Cardiac muscle cell (in vitro differentiated cells and primary cell): ENCODE measurements at regions not wholly inside any gene's neighbourhood (a gene's known extent, or its start where the extent isn't known, plus 50 kb on each side); places are given as distances from the start of the nearest gene placed in this dataset.
"Not testable (repeated sequence)": the region's sequence is repeated elsewhere in the genome, so short reads cannot be mapped to it uniquely, and the experiment has no call there.

ENCODE experiments used
- DNase-seq, 2 donors: peaks; one replicate each; pipeline versions ENCODE4 v3.0.0 to v3.0.0-alpha.2; 2010 to 2017; ENCODE audit warnings: low read depth in 1 of 2, low spot score in 1 of 2
- H3K27ac ChIP-seq: fragments of 200-600 bp; sonication (generic); 2 replicates; pipeline ENCODE4 v1.5.1; 2016
- H3K27me3 ChIP-seq: fragments of 200-600 bp; sonication (generic); 2 replicates; pipeline ENCODE4 v1.6.0; 2016; ENCODE audit warnings: control low read depth
- H3K36me3 ChIP-seq: fragments of 200-600 bp; sonication (generic); 2 replicates; pipeline ENCODE4 v1.5.1; 2016; ENCODE audit warnings: control low read depth
- H3K4me1 ChIP-seq: fragments of 200-600 bp; sonication (generic); 2 replicates; pipeline ENCODE4 v1.8.1; 2017; ENCODE audit warnings: low read depth, mild to moderate bottlenecking, mixed run types
- H3K4me3 ChIP-seq: fragments of 200-600 bp; sonication (generic); 2 replicates; pipeline ENCODE4 v1.5.1; 2016; ENCODE audit warnings: mild to moderate bottlenecking
- H3K9me3 ChIP-seq: fragments of 200-600 bp; sonication (generic); 2 replicates; pipeline ENCODE4 v1.5.1; 2017; ENCODE audit warnings: low read depth, mild to moderate bottlenecking, control low read depth
- CTCF ChIP-seq: IDR thresholded peaks from 2 replicates; pipeline ENCODE4 v1.5.1; 2012; ENCODE audit warnings: low read depth, mild to moderate bottlenecking, low read length

GRCh38 chr21:15127437-15127836 lies 62.6 kb upstream of the NRIP1 start:
- DNase-seq: no peak
- peaks cover 4% of the 10 kb centered on the region for H3K4me1 ChIP-seq
- H3K27me3 ChIP-seq: no peaks in the 10 kb centered on the region
- no peaks in the 10 kb centered on the region for H3K36me3 ChIP-seq
- H3K27ac ChIP-seq: no peak overlapping the region
- H3K4me3 ChIP-seq: no peak overlapping the region
- no peaks in the 10 kb centered on the region for H3K9me3 ChIP-seq
- no peak for TF ChIP-seq CTCF

- no peak for DNase-seq
- Histone ChIP-seq H3K27me3 (no peaks in the 10 kb centered on the region), H3K27ac (no peak overlapping the region), H3K36me3 (no peaks in the 10 kb centered on the region), H3K4me3 (no peak overlapping the region), H3K4me1 (peaks cover 4% of the 10 kb centered on the region), H3K9me3 (no peaks in the 10 kb centered on the region)
- no peak for TF ChIP-seq CTCF
Observed at GRCh38 chr21:15128267-15128666, 63.5 kb upstream of the NRIP1 start.

GRCh38 chr21:15128714-15129113 lies 63.9 kb upstream of the NRIP1 start:
- not testable (repeated sequence) for DNase-seq, H3K9me3 ChIP-seq, H3K27ac ChIP-seq, H3K4me3 ChIP-seq, H3K36me3 ChIP-seq, H3K27me3 ChIP-seq, H3K4me1 ChIP-seq

- DNase-seq: no peak
- Histone ChIP-seq H3K4me3 (no peak overlapping the region), H3K4me1 (peaks cover 4% of the 10 kb centered on the region), H3K27me3 (no peaks in the 10 kb centered on the region), H3K36me3 (no peaks in the 10 kb centered on the region), H3K9me3 (no peaks in the 10 kb centered on the region), H3K27ac (no peak overlapping the region)
- TF ChIP-seq CTCF: no peak
Observed at GRCh38 chr21:15130326-15130725, 65.5 kb upstream of the NRIP1 start.

- DNase-seq: no peak
- H3K27ac ChIP-seq: no peak overlapping the region
- TF ChIP-seq CTCF: no peak
- peaks cover 4% of the 10 kb centered on the region for H3K4me1 ChIP-seq
- H3K4me3 ChIP-seq: no peak overlapping the region
- H3K27me3 ChIP-seq: no peaks in the 10 kb centered on the region
- H3K9me3 ChIP-seq: no peaks in the 10 kb centered on the region
- no peaks in the 10 kb centered on the region for H3K36me3 ChIP-seq
Observed at GRCh38 chr21:15130751-15131150, 66.0 kb upstream of the NRIP1 start.

- H3K27me3 ChIP-seq: no peaks in the 10 kb centered on the region
- H3K4me1 ChIP-seq: no peaks in the 10 kb centered on the region
- no peaks in the 10 kb centered on the region for H3K36me3 ChIP-seq
- DNase-seq: no peak
- H3K4me3 ChIP-seq: no peak overlapping the region
- TF ChIP-seq CTCF: no peak
- no peaks in the 10 kb centered on the region for H3K9me3 ChIP-seq
- H3K27ac ChIP-seq: no peak overlapping the region
Observed at GRCh38 chr21:15132781-15133180, 68.0 kb upstream of the NRIP1 start.
